Mucosa of gallbladder (tissue), 1 donor: ENCODE measurements at regions not wholly inside any gene's neighbourhood (a gene's known extent, or its start where the extent isn't known, plus 50 kb on each side); places are given as distances from the start of the nearest gene placed in this dataset.

Experiments used
- DNase-seq: peaks from one replicate; pipeline ENCODE4 v3.0.0-alpha.2; 2020; ENCODE audit warnings: low spot score
- donor health status: DM: no; HTN: no; CAD: no.

- DNase-seq: no peak
Observed at GRCh38 chr7:26038201-26038990, 113.6 kb upstream of the NFE2L3 start.

GRCh38 chr7:26040085-26040484 is 111.9 kb upstream of the NFE2L3 start:
- DNase-seq: no peak

GRCh38 chr7:26042237-26042636 is 109.8 kb upstream of the NFE2L3 start:
- no peak for DNase-seq

- no peak for DNase-seq
Observed at GRCh38 chr7:26043801-26044200, 108.2 kb upstream of the NFE2L3 start.

GRCh38 chr7:26044320-26044719 is 107.7 kb upstream of the NFE2L3 start:
- no peak for DNase-seq

GRCh38 chr7:26046150-26046549 is 105.8 kb upstream of the NFE2L3 start:
- DNase-seq: peak; percentile 67

- no peak for DNase-seq
Observed at GRCh38 chr7:26046878-26047277, 105.1 kb upstream of the NFE2L3 start.

- DNase-seq: no peak
Observed at GRCh38 chr7:26048663-26049062, 103.3 kb upstream of the NFE2L3 start.

GRCh38 chr7:26049081-26049480 is 102.9 kb upstream of the NFE2L3 start:
- no peak for DNase-seq

- no peak for DNase-seq
Observed at GRCh38 chr7:26051021-26051420, 101.0 kb upstream of the NFE2L3 start.

- DNase-seq: no peak
Observed at GRCh38 chr7:26052706-26053105, 99.3 kb upstream of the NFE2L3 start.

- DNase-seq: no peak
Observed at GRCh38 chr7:26054386-26054785, 97.6 kb upstream of the NFE2L3 start.

GRCh38 chr7:26055241-26055640 is 96.8 kb upstream of the NFE2L3 start:
- no peak for DNase-seq

GRCh38 chr7:26060733-26061677 is 91.0 kb upstream of the NFE2L3 start:
- no peak for DNase-seq

GRCh38 chr7:26061678-26062603 is 90.1 kb upstream of the NFE2L3 start:
- peak; percentile 73 for DNase-seq

- no peak for DNase-seq
Observed at GRCh38 chr7:26065652-26066051, 86.3 kb upstream of the NFE2L3 start.

GRCh38 chr7:26066736-26067135 is 85.3 kb upstream of the NFE2L3 start:
- DNase-seq: no peak

GRCh38 chr7:26070290-26070689 is 81.7 kb upstream of the NFE2L3 start:
- no peak for DNase-seq

- no peak for DNase-seq
Observed at GRCh38 chr7:26071622-26072456, 80.2 kb upstream of the NFE2L3 start.

GRCh38 chr7:26073041-26073440 is 79.0 kb upstream of the NFE2L3 start:
- no peak for DNase-seq

GRCh38 chr7:26074919-26075318 is 77.1 kb upstream of the NFE2L3 start:
- no peak for DNase-seq
